GM12874 (cell line): ENCODE measurements at regions not wholly inside any gene's neighbourhood (a gene's known extent, or its start where the extent isn't known, plus 50 kb on each side); places are given as distances from the start of the nearest gene placed in this dataset.

Experiments
- TF ChIP-seq, protein P1 (sequence below): IDR thresholded peaks from 2 replicates; pipeline ENCODE4 v1.5.1; 2011; ENCODE audit warnings: low read depth, mild to moderate bottlenecking, control low read depth, low read length, moderate library complexity; ENCODE audit not compliant: insufficient read depth

DNA sequence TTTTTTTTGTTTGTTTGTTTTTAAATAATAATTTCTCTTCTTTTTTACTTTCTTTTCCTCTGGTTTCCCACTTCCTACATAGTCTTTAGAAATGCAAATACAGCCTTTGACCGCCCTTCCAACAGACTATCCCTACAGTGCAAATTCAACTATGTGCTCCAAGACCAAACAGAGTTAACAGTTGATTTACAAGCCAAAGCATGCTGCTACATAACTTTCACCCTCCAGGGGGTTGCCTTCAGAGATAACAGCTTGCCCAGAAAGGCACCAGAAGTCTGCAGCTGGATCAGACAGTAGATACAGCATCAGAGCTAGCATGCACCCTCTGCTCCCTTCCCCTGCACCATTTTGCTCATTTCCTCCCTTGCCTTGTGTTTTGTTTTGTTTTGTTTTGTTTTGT is 539.0 kb downstream of the ZWINT start:
- TF ChIP-seq, protein P1, sequence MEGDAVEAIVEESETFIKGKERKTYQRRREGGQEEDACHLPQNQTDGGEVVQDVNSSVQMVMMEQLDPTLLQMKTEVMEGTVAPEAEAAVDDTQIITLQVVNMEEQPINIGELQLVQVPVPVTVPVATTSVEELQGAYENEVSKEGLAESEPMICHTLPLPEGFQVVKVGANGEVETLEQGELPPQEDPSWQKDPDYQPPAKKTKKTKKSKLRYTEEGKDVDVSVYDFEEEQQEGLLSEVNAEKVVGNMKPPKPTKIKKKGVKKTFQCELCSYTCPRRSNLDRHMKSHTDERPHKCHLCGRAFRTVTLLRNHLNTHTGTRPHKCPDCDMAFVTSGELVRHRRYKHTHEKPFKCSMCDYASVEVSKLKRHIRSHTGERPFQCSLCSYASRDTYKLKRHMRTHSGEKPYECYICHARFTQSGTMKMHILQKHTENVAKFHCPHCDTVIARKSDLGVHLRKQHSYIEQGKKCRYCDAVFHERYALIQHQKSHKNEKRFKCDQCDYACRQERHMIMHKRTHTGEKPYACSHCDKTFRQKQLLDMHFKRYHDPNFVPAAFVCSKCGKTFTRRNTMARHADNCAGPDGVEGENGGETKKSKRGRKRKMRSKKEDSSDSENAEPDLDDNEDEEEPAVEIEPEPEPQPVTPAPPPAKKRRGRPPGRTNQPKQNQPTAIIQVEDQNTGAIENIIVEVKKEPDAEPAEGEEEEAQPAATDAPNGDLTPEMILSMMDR = no peak

DNA sequence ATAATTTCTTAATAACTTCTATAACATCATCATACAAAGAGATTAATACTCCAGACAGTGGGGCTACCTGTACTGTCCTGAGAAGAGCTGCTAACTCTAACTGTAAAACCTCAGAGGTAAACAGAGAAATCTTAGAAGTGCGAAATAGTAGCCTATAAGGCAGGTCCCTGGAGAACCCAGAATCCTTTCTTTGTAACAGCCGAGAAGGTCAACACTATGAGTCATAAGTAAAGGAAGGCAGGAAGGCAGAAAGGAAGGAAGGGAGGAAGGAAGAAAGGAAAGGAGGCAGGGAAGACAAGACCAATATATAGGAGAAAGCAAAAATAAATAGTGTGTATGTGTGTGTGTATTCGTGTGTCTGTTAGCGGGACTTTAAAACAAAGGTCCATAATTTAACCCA is 540.6 kb downstream of the ZWINT start:
- TF ChIP-seq, protein P1 = no peak

DNA sequence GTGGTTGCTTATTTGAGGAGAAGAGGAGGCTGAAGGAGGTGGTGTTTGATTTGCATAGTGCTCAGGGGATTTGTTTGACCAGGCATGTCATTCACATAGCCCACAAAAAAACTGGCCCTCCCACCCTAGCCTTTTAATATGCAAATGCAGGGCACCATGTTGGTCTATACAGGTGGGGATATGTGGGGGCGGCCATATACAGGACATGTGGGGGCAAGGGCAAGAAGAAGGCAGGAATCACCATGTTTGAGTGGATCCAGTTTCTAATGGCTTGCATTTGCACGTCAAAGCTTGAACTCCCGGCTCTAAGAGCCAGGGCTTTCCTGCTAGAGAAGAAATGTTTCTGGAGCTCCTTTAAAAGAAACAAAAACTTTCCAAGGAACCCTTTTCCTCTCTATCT is 541.0 kb downstream of the ZWINT start:
- TF ChIP-seq, protein P1 = no peak

DNA sequence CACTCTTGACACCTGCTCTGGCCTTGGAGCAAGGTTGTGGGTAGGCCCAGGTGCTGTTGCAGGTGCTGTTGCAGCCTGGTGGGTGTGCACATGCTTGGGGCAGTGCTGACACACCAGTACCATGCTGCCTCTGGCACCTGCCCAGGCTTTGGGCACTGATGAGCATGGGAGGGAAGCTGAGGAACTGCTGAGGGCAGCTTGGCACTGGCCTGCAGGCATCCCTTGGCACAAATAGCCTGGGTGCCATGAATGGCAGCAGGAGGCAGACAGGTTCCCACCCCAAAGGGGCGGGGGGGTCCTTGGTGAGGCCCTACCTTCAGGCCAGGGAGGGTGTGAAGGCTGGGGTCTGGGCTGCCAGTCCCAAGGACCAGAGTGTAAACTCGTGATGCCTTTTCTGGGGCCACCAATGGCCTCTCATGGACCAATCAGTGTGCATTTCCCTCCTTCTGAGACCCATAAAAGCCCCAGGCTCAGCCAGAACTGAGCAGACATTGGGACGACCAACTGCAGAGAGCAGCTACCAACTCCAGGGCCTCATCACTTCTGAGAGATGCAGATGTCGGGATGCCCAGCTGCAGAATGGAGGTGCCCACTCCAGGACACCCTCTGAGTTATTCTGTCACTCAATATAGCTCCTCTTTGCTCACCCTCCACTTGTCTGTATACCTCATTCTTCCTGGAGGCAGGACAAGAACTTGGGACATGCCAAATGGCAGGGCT is 547.4 kb downstream of the ZWINT start:
- TF ChIP-seq, protein P1 = no peak

DNA sequence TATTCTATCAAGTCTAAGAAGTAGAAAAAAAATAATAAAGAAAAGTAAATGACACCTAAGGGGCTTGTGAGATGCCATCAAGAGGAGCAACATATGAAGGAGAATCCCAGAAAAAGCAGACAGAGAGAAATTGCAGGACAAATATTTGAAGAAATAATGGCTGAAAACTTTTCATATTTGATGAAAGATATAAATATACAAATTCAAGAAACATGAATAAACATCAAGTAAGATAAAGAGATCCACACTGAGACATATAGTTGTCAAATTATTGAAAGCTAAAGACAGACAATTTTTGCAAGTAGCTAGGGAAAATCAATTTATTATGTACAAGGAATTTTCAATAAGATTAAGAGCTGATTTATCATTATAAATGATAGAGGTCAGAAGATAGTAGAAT is 558.0 kb downstream of the ZWINT start:
- TF ChIP-seq, protein P1 = no peak

DNA sequence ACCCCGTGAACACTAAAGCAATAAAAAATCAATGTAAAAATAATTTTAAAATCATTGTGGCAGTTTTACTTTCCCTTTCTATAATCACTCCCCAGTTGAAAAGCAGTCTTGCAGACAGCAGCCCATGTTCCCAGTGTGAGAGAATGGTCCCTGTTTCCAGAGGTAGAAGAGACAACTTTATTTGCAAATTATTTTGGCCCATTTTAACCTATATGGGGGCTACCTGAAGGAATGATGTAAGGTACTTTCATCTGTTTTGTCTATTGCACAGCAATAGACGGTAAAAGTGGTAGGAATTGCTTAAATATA is 559.8 kb downstream of the ZWINT start:
- TF ChIP-seq, protein P1 = no peak

DNA sequence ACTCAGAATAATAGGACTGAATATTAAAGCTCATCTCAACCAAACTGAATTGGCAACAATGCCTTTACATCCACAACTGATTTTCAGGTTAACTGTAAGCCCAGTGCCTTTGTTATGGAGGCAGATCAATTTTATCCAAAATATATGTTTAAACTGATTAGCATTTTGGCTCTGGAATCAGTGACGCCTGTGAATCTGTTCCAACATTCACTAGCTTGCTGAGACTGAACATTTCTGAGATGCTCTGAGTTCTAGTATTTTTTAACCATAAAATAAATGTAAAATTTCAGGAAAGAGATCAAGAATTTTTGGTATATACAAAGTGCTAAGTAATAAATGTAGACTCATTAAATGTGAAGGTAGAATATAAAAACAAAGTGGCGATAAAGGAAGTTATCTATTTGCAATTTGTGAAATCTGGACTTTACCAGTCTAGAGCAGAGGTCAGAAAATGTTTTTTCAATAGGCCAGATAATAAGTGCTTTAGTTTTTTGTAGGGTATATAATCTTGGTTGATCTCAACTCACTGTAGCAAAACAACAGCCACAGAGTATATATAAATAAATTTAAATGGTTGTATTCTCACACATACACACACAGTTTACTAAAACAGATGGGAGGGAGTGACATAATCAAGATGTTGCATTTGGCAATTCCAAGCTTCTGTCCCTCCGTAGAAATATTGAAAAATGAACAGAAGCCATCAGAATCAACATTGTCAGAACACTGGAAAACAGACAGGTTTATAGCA is 560.3 kb downstream of the ZWINT start:
- TF ChIP-seq, protein P1 = no peak
